ENCODE measurements at regions not wholly inside any gene's neighbourhood (a gene's known extent, or its start where the extent isn't known, plus 50 kb on each side); places are given as distances from the start of the nearest gene placed in this dataset.

GRCh38 chr17:77560841-77561240, 397.7 kb upstream of the TNRC6C start:
- TF ChIP-seq CTCF (conservative IDR thresholded peaks at IDR 0.05) (no peak), EZH2 (IDR thresholded peaks at IDR 0.05; ENCODE audit: low read depth) (no peak)
